ENCODE measurements at regions not wholly inside any gene's neighbourhood (a gene's known extent, or its start where the extent isn't known, plus 50 kb on each side); places are given as distances from the start of the nearest gene placed in this dataset.

- no peak for TF ChIP-seq CTCF (IDR thresholded peaks at IDR 0.05)
- DNase-seq (ENCODE audit: low spot score) (no peak), ATAC-seq (ENCODE audit: low FRiP score) (no peak)
These were observed 77.1 kb upstream of the ADTRP start for GRCh38 chr6:11855743-11856142.

- ATAC-seq (ENCODE audit: low FRiP score): peak; percentile 94
- TF ChIP-seq CTCF (IDR thresholded peaks at IDR 0.05): no peak
These were observed 76.0 kb upstream of the ADTRP start for GRCh38 chr6:11854408-11855165.

GRCh38 chr6:11853678-11854407 is 75.2 kb upstream of the ADTRP start:
- ATAC-seq (ENCODE audit: low FRiP score) (no peak), DNase-seq (ENCODE audit: low spot score) (no peak)
- no peak for TF ChIP-seq CTCF (IDR thresholded peaks at IDR 0.05)

More at GRCh38 chr6:11854408-11855165, 76.0 kb upstream of the ADTRP start:
- no peak for DNase-seq (ENCODE audit: low spot score)

GRCh38 chr6:11852061-11852651 is 73.6 kb upstream of the ADTRP start:
- TF ChIP-seq CTCF (IDR thresholded peaks at IDR 0.05): no peak
- DNase-seq (ENCODE audit: low spot score): no peak
- no peak for ATAC-seq (ENCODE audit: low FRiP score)

GRCh38 chr6:11851387-11851786 is 72.8 kb upstream of the ADTRP start:
- no peak for DNase-seq (ENCODE audit: low spot score)
- no peak for ATAC-seq (ENCODE audit: low FRiP score)
- TF ChIP-seq CTCF (IDR thresholded peaks at IDR 0.05): no peak

GRCh38 chr6:11848852-11849731 is 70.5 kb upstream of the ADTRP start:
- DNase-seq (ENCODE audit: low spot score) (no peak), ATAC-seq (ENCODE audit: low FRiP score) (no peak)
- no peak for TF ChIP-seq CTCF (IDR thresholded peaks at IDR 0.05)

All from omental fat pad (tissue), 3 donors.